ENCODE measurements at regions not wholly inside any gene's neighbourhood (a gene's known extent, or its start where the extent isn't known, plus 50 kb on each side); places are given as distances from the start of the nearest gene placed in this dataset.
"Not testable (repeated sequence)": the region's sequence is repeated elsewhere in the genome, so short reads cannot be mapped to it uniquely, and the experiment has no call there.

- no peaks in the 10 kb centered on the region for H4K20me1 ChIP-seq (ENCODE audit: insufficient read depth, low read length)
- no peaks in the 10 kb centered on the region for H3K9me3 ChIP-seq (ENCODE audit: insufficient read depth, low read length, severe bottlenecking)
- no peaks in the 10 kb centered on the region for H3K4me1 ChIP-seq (ENCODE audit: insufficient read depth, low read length)
- H3K27ac ChIP-seq (ENCODE audit: low read length), result no peak overlapping the region
- no peak overlapping the region for H2AFZ ChIP-seq (ENCODE audit: low read depth, low read length)
- H3K79me2 ChIP-seq (ENCODE audit: insufficient read depth, low read length), result no peaks in the 10 kb centered on the region
- no peak for ATAC-seq (ENCODE audit: insufficient read depth, low read depth)
- H3K4me2 ChIP-seq (ENCODE audit: insufficient read depth, low read length), result no peak overlapping the region
- TF ChIP-seq EZH2 (IDR thresholded peaks at IDR 0.05; ENCODE audit: borderline replicate concordance, low read depth, low read length, severe bottlenecking) (no peak), CTCF (IDR thresholded peaks at IDR 0.05; ENCODE audit: borderline replicate concordance, extremely low read depth, low read length, poor library complexity, severe bottlenecking) (no peak)
- no peak overlapping the region for H3K4me3 ChIP-seq (ENCODE audit: low read depth in 1 of 2, low read length in 2 of 2)
- no peak for DNase-seq
- no peak overlapping the region for H3K9ac ChIP-seq (ENCODE audit: low read depth, low read length)
- no peaks in the 10 kb centered on the region for H3K27me3 ChIP-seq (ENCODE audit: insufficient read depth, low read length, poor library complexity)
- H3K36me3 ChIP-seq (ENCODE audit: insufficient read depth, low read length), result no peaks in the 10 kb centered on the region
Observed at GRCh38 chr4:158356301-158356700, 146.0 kb downstream of the TMEM144 start.

DNA sequence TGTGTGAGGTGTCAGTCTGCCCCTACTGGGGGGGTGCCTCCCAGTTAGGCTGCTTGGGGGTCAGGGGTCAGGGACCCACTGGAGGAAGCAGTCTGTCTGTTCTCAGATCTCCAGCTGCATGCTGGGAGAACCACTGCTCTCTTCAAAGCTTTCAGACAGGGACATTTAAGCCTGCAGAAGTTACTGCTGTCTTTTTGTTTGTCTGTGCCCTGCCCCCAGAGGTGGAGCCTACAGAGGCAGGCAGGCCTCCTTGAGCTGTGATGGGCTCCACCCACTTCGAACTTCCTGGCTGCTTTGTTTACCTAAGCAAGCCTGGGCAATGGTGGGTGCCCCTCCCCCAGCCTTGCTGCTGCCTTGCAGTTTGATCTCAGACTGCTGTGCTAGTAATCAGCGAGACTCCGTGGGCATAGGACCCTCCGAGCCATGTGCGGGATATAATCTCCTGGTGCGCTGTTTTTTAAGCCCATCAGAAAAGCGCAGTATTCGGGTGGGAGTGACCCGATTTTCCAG lies 153.7 kb upstream of the RXFP1 start:
- DNase-seq, result peak; percentile 8
- H3K4me2 ChIP-seq (ENCODE audit: insufficient read depth, low read length); H3K9ac ChIP-seq (ENCODE audit: low read depth, low read length); H3K27me3 ChIP-seq (ENCODE audit: insufficient read depth, low read length, poor library complexity); H3K9me3 ChIP-seq (ENCODE audit: insufficient read depth, low read length, severe bottlenecking); H3K4me3 ChIP-seq (ENCODE audit: low read depth in 1 of 2, low read length in 2 of 2); H2AFZ ChIP-seq (ENCODE audit: low read depth, low read length); H4K20me1 ChIP-seq (ENCODE audit: insufficient read depth, low read length); H3K36me3 ChIP-seq (ENCODE audit: insufficient read depth, low read length); ATAC-seq (ENCODE audit: insufficient read depth, low read depth); H3K79me2 ChIP-seq (ENCODE audit: insufficient read depth, low read length); H3K4me1 ChIP-seq (ENCODE audit: insufficient read depth, low read length); H3K27ac ChIP-seq (ENCODE audit: low read length): not testable (repeated sequence)

- Histone ChIP-seq H3K27me3 (ENCODE audit: insufficient read depth, low read length, poor library complexity) (no peaks in the 10 kb centered on the region), H3K4me2 (ENCODE audit: insufficient read depth, low read length) (no peak overlapping the region), H2AFZ (ENCODE audit: low read depth, low read length) (no peak overlapping the region), H3K4me1 (ENCODE audit: insufficient read depth, low read length) (no peaks in the 10 kb centered on the region), H3K4me3 (ENCODE audit: low read depth in 1 of 2, low read length in 2 of 2) (no peak overlapping the region), H3K9ac (ENCODE audit: low read depth, low read length) (no peak overlapping the region), H3K9me3 (ENCODE audit: insufficient read depth, low read length, severe bottlenecking) (no peaks in the 10 kb centered on the region), H3K79me2 (ENCODE audit: insufficient read depth, low read length) (no peaks in the 10 kb centered on the region), H3K36me3 (ENCODE audit: insufficient read depth, low read length) (no peaks in the 10 kb centered on the region), H3K27ac (ENCODE audit: low read length) (no peak overlapping the region), H4K20me1 (ENCODE audit: insufficient read depth, low read length) (no peaks in the 10 kb centered on the region)
- TF ChIP-seq EZH2 (IDR thresholded peaks at IDR 0.05; ENCODE audit: borderline replicate concordance, low read depth, low read length, severe bottlenecking) (no peak), CTCF (IDR thresholded peaks at IDR 0.05; ENCODE audit: borderline replicate concordance, extremely low read depth, low read length, poor library complexity, severe bottlenecking) (no peak)
- no peak for ATAC-seq (ENCODE audit: insufficient read depth, low read depth)
- DNase-seq, result no peak
Observed at GRCh38 chr4:158371158-158371557, 150.5 kb upstream of the RXFP1 start.

DNA sequence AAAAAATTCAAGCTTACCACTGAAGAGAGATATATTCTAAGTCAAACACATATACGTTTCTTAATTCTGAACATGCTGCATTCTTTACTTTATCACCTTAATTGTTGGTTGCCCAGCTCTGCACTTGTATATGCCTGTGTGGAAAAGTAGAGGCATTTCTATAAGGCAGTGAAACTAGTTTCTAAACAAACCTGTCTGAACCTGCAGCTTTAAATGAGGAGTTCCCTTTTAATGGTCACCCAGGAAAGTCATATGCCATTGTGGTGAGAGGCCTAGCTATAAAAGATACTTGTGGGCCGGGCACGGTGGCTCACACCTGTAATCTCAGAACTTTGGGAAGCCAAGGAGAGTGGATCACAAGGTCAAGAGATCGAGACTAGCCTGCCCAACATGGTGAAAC lies 147.4 kb upstream of the RXFP1 start:
- H3K27ac ChIP-seq (ENCODE audit: low read length), result no peak overlapping the region
- no peak overlapping the region for H3K4me3 ChIP-seq (ENCODE audit: low read depth in 1 of 2, low read length in 2 of 2)
- H3K79me2 ChIP-seq (ENCODE audit: insufficient read depth, low read length), result no peaks in the 10 kb centered on the region
- DNase-seq (no peak), ATAC-seq (ENCODE audit: insufficient read depth, low read depth) (no peak)
- no peaks in the 10 kb centered on the region for H3K4me1 ChIP-seq (ENCODE audit: insufficient read depth, low read length)
- H3K9me3 ChIP-seq (ENCODE audit: insufficient read depth, low read length, severe bottlenecking), result no peaks in the 10 kb centered on the region
- H2AFZ ChIP-seq (ENCODE audit: low read depth, low read length), result no peak overlapping the region
- TF ChIP-seq EZH2 (IDR thresholded peaks at IDR 0.05; ENCODE audit: borderline replicate concordance, low read depth, low read length, severe bottlenecking), result no peak
- no peak for TF ChIP-seq CTCF (IDR thresholded peaks at IDR 0.05; ENCODE audit: borderline replicate concordance, extremely low read depth, low read length, poor library complexity, severe bottlenecking)
- H3K4me2 ChIP-seq (ENCODE audit: insufficient read depth, low read length), result no peak overlapping the region
- no peaks in the 10 kb centered on the region for H3K36me3 ChIP-seq (ENCODE audit: insufficient read depth, low read length)
- H3K27me3 ChIP-seq (ENCODE audit: insufficient read depth, low read length, poor library complexity), result no peaks in the 10 kb centered on the region
- H4K20me1 ChIP-seq (ENCODE audit: insufficient read depth, low read length), result no peaks in the 10 kb centered on the region
- no peak overlapping the region for H3K9ac ChIP-seq (ENCODE audit: low read depth, low read length)

Data from DND-41 (cell line).